ENCODE measurements at regions not wholly inside any gene's neighbourhood (a gene's known extent, or its start where the extent isn't known, plus 50 kb on each side); places are given as distances from the start of the nearest gene placed in this dataset.

- no peaks in the 10 kb centered on the region for H3K9me3 ChIP-seq (ENCODE audit: insufficient read depth, low read depth, low read length)
- H4K20me1 ChIP-seq (ENCODE audit: insufficient read depth, low read length), result no peaks in the 10 kb centered on the region
- H3K4me2 ChIP-seq (ENCODE audit: low read length), result no peak overlapping the region
- Mint-ChIP-seq H3K36me3 (ENCODE audit: low read depth, unreplicated experiment) (no peaks in the 10 kb centered on the region), H3K4me1 (ENCODE audit: low read depth, unreplicated experiment) (no peaks in the 10 kb centered on the region), H3K9me3 (ENCODE audit: unreplicated experiment) (peaks cover 3% of the 10 kb centered on the region), H3K27me3 (ENCODE audit: low read depth, unreplicated experiment) (peaks cover 8% of the 10 kb centered on the region), H3K4me3 (ENCODE audit: unreplicated experiment) (no peak overlapping the region), H3K27ac (ENCODE audit: unreplicated experiment) (no peak overlapping the region)
- no peaks in the 10 kb centered on the region for H3K36me3 ChIP-seq (ENCODE audit: insufficient read depth, low read length)
- no peak overlapping the region for H3K27ac ChIP-seq (ENCODE audit: low read depth, low read length)
- H3K9ac ChIP-seq (ENCODE audit: low read length), result no peak overlapping the region
- H3K79me2 ChIP-seq (ENCODE audit: insufficient read depth, low read length), result no peaks in the 10 kb centered on the region
- H3K4me3 ChIP-seq (ENCODE audit: insufficient read depth, low read depth, low read length), result no peak overlapping the region
- no peaks in the 10 kb centered on the region for H3K27me3 ChIP-seq (ENCODE audit: insufficient read depth, low read length)
- no peak overlapping the region for H2AFZ ChIP-seq (ENCODE audit: low read depth, low read length)
- H3K4me1 ChIP-seq (ENCODE audit: insufficient read depth, low read length), result no peaks in the 10 kb centered on the region
- TF ChIP-seq EZH2 (IDR thresholded peaks at IDR 0.05; ENCODE audit: insufficient read depth, low read length) (no peak), CTCF (IDR thresholded peaks at IDR 0.05; ENCODE audit: insufficient read depth, low read depth, low read length) (no peak)
- FAIRE-seq (no peak), DNase-seq (ENCODE audit: low read depth) (no peak)
These were observed 200.9 kb upstream of the RFC3 start for GRCh38 chr13:33617055-33617454.

GRCh38 chr13:33624253-33624652, 193.7 kb upstream of the RFC3 start:
- no peak overlapping the region for H3K4me3 Mint-ChIP-seq (ENCODE audit: unreplicated experiment)
- DNase-seq (ENCODE audit: low read depth), result no peak
- H3K36me3 ChIP-seq (ENCODE audit: insufficient read depth, low read length), result no peaks in the 10 kb centered on the region
- no peaks in the 10 kb centered on the region for H3K36me3 Mint-ChIP-seq (ENCODE audit: low read depth, unreplicated experiment)
- H3K27ac Mint-ChIP-seq (ENCODE audit: unreplicated experiment), result no peak overlapping the region
- H3K9me3 Mint-ChIP-seq (ENCODE audit: unreplicated experiment), result no peaks in the 10 kb centered on the region
- no peak overlapping the region for H3K9ac ChIP-seq (ENCODE audit: low read length)
- H4K20me1 ChIP-seq (ENCODE audit: insufficient read depth, low read length), result no peaks in the 10 kb centered on the region
- H2AFZ ChIP-seq (ENCODE audit: low read depth, low read length), result no peak overlapping the region
- H3K27me3 ChIP-seq (ENCODE audit: insufficient read depth, low read length), result no peaks in the 10 kb centered on the region
- H3K4me2 ChIP-seq (ENCODE audit: low read length), result no peak overlapping the region
- H3K4me3 ChIP-seq (ENCODE audit: insufficient read depth, low read depth, low read length), result no peak overlapping the region
- H3K4me1 ChIP-seq (ENCODE audit: insufficient read depth, low read length), result no peaks in the 10 kb centered on the region
- H3K27ac ChIP-seq (ENCODE audit: low read depth, low read length), result no peak overlapping the region
- no peaks in the 10 kb centered on the region for H3K79me2 ChIP-seq (ENCODE audit: insufficient read depth, low read length)
- no peaks in the 10 kb centered on the region for H3K27me3 Mint-ChIP-seq (ENCODE audit: low read depth, unreplicated experiment)
- no peaks in the 10 kb centered on the region for H3K9me3 ChIP-seq (ENCODE audit: insufficient read depth, low read depth, low read length)
- TF ChIP-seq CTCF (IDR thresholded peaks at IDR 0.05; ENCODE audit: insufficient read depth, low read depth, low read length) (no peak), EZH2 (IDR thresholded peaks at IDR 0.05; ENCODE audit: insufficient read depth, low read length) (no peak)
- FAIRE-seq, result no peak
- no peaks in the 10 kb centered on the region for H3K4me1 Mint-ChIP-seq (ENCODE audit: low read depth, unreplicated experiment)

- DNase-seq (ENCODE audit: low read depth) (no peak), FAIRE-seq (no peak)
- Mint-ChIP-seq H3K9me3 (ENCODE audit: unreplicated experiment) (no peaks in the 10 kb centered on the region), H3K4me3 (ENCODE audit: unreplicated experiment) (no peak overlapping the region), H3K4me1 (ENCODE audit: low read depth, unreplicated experiment) (no peaks in the 10 kb centered on the region), H3K27ac (ENCODE audit: unreplicated experiment) (no peak overlapping the region), H3K36me3 (ENCODE audit: low read depth, unreplicated experiment) (no peaks in the 10 kb centered on the region), H3K27me3 (ENCODE audit: low read depth, unreplicated experiment) (no peaks in the 10 kb centered on the region)
- no peak for TF ChIP-seq EZH2 (IDR thresholded peaks at IDR 0.05; ENCODE audit: insufficient read depth, low read length)
- TF ChIP-seq CTCF (IDR thresholded peaks at IDR 0.05; ENCODE audit: insufficient read depth, low read depth, low read length), result no peak
- Histone ChIP-seq H3K4me1 (ENCODE audit: insufficient read depth, low read length) (no peaks in the 10 kb centered on the region), H3K27ac (ENCODE audit: low read depth, low read length) (no peak overlapping the region), H4K20me1 (ENCODE audit: insufficient read depth, low read length) (no peaks in the 10 kb centered on the region), H3K36me3 (ENCODE audit: insufficient read depth, low read length) (no peaks in the 10 kb centered on the region), H3K4me2 (ENCODE audit: low read length) (no peak overlapping the region), H3K27me3 (ENCODE audit: insufficient read depth, low read length) (no peaks in the 10 kb centered on the region), H3K79me2 (ENCODE audit: insufficient read depth, low read length) (no peaks in the 10 kb centered on the region), H3K9ac (ENCODE audit: low read length) (no peak overlapping the region), H3K4me3 (ENCODE audit: insufficient read depth, low read depth, low read length) (no peak overlapping the region), H3K9me3 (ENCODE audit: insufficient read depth, low read depth, low read length) (no peaks in the 10 kb centered on the region), H2AFZ (ENCODE audit: low read depth, low read length) (no peak overlapping the region)
These were observed 193.2 kb upstream of the RFC3 start for GRCh38 chr13:33624740-33625139.
